HG02840 (cell line): ENCODE measurements at regions not wholly inside any gene's neighbourhood (a gene's known extent, or its start where the extent isn't known, plus 50 kb on each side); places are given as distances from the start of the nearest gene placed in this dataset.
"Not testable (repeated sequence)": the region's sequence is repeated elsewhere in the genome, so short reads cannot be mapped to it uniquely, and the experiment has no call there.

ENCODE experiments used
- ATAC-seq: cut with Tn5 transposase; IDR thresholded peaks from one replicate; pipeline ENCODE4 v1.9.1; 2021; ENCODE audit warnings: mild to moderate bottlenecking, moderate library complexity, moderate number of reproducible peaks; ENCODE audit not compliant: unreplicated experiment, low FRiP score

GRCh38 chr5:42235241-42235640 is 188.0 kb upstream of the GHR start:
- ATAC-seq = no peak

- ATAC-seq = no peak
Observed at GRCh38 chr5:42235837-42236236, 187.4 kb upstream of the GHR start.

- ATAC-seq = no peak
Observed at GRCh38 chr5:42241636-42242035, 181.6 kb upstream of the GHR start.

DNA sequence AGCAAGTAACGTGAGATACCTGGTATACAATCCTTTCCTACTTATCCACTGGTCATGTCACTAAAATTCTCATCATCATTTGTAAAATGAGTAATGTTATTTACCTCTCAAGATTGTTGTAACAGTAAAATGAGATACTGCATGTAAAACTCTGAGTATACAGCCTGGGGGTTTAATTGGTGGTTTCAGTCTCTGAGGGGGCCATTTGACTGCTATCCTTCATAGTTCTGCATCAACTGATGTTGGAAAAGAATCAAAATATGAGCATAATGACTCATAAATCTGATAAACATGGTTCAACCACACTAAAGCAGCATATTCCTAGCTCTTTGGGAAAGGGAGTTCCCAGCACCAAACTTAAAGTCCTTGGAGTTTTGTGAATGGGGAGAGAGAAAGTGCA is 181.0 kb upstream of the GHR start:
- no peak for ATAC-seq

DNA sequence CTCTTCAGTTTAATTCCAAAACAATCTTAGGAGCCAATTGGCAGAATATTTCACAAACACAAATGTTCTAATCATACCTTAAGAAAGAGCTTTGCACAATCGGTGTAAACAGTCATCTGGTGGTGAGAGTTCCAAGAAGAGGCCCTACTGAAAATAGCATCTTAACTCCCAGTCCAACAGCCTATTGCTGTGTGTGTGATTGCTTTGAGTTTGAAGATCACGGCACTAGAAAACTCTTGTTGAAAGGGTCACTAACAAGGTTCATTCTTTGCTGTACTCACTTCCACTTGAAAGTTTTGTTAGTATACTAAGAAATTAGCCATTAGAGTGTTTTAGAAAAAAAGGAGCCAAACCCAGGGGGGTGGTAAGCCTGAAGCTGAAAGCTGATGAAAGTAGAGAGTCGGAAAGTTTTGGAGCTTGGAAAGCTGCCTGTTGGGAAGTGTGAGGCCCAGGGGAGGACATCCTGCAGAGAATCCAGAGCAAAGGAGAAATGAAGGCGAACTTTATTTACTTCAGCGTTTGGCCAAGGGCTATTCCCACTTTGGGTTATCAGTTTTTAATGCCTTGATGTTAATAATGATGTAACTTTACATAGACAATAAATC is 180.3 kb upstream of the GHR start:
- ATAC-seq = no peak

DNA sequence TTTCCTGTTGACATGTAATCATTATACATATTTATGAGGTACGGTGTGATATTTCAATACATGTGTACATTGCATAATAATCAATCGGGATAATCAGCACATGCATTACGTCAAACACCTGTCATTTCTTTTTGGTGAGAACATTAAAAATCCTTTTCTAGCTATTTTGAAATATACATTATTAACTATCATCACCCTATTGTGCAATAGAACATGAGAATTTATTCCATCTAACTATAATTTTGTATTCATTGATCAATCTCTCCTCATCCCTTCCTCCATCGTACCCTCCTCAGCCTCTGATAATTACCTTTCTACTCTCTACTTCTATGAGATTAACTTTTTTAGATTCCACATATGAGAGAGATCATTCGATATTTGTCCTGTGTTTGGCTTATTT is 170.9 kb upstream of the GHR start:
- no peak for ATAC-seq

GRCh38 chr5:42259914-42260313 is 163.3 kb upstream of the GHR start:
- not testable (repeated sequence) for ATAC-seq

DNA sequence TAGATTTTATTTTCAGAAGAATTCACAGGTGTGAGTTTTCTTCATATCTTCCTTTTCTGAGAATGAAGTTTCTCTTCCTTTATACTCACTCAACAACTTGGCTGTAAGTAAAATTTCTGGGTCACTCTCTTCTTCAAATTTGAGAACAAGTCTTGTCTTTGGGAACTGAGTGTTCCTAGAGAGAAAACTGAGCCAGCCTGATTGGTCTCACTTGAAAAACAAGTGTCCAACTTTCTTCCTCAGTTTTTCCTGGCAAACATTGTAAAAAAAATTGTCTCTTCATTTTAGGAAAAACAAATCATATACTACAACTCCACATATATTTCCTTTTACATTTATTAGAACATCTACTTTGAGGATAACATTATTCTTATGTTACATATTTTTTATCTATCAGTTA is 156.1 kb upstream of the GHR start:
- no peak for ATAC-seq

DNA sequence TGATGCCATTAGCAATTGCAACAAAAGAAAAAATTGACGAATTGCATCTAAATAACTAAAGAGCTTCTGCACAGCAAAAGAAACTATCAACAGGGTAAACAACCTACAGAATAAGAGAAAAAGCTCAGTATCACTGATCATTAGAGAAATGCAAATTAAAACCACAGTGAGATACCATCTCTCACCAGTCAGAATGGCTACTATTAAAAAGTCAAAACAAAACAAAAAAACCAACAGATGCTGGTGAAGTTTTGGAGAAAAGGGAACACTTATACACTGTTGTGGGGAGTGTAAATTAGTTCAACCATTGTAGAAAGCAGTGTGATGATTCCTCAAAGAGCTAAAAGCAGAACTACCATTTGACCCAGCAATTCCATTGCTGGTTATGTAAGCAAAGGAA is 155.1 kb upstream of the GHR start:
- ATAC-seq = not testable (repeated sequence)

- no peak for ATAC-seq
Observed at GRCh38 chr5:42268630-42269029, 154.6 kb upstream of the GHR start.

DNA sequence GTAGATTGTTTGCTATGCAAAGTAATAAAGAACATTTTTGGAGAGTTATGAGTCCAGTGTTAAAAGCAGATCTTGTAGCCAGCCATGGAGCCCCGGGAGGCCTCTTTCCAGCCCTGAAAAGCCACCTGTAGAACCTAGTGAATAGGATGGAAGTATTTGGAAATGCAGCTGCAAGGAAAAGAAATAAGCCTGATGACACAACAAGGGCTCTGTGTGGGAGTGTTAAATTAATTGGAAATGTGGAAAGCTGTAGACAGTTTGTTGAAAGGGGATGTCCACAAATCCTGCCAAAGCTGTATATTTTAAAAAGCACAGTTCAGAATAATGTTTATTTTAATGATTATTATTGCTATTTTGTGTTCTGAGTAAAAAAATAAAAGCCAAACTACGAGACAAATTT is 152.5 kb upstream of the GHR start:
- no peak for ATAC-seq

- no peak for ATAC-seq
Observed at GRCh38 chr5:42274913-42275312, 148.3 kb upstream of the GHR start.

DNA sequence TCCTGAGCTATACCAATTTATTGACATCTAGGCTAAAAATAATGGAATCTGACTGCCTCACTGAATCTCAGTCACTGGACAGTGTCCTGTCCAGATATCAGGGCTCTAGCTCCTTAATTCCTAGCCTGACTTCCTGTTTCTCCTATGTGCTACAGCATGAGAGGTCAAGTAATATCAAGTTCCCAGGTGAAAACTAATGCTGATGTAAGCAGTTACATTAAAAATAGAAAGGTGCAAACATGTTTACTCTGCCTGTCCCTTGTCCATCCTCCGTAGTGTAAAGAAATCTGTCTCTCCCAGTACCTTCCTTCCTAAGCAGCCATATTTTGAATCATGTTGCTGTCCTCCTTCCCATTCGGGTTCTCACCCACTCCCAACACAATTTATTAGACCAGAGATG is 145.9 kb upstream of the GHR start:
- no peak for ATAC-seq

DNA sequence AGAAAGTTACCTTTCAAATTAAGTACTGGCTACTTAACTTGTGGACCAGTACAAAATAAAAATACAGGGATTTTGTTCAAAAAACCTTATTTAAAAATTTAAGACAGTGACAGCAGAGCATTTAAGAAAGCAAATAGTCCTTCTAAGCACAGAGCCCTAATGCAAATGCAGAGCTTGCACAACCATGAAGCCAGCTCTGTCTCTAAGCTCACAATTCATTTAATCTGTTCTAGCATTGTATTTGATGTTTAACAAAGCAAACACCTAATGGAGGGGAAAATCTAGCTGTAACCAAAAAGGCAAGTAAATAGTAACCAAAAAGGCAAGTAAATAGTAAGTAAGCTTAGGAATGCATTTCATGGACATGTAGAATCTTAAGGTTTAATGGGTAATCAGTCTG is 138.7 kb upstream of the GHR start:
- no peak for ATAC-seq

DNA sequence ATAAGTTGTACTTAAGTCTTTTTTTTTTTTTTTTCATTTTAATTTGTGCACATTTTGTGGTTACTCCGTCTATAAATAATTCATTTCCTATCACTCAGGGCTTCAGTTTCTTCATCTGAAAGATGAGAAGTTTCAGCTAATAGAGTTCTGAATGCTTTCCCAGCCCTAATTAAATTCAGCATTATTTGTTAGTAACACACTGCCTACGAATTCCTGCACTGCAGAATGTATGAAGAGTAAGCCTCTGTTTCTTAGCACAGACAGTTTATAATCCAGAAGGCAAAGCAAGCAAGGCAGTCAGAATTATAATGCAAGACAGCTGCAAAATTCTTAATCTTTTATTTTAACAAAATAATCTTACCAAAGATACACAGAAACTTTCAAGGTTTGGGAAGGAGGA is 138.0 kb upstream of the GHR start:
- ATAC-seq = no peak

GRCh38 chr5:42300496-42300895 is 122.7 kb upstream of the GHR start:
- ATAC-seq = no peak

- no peak for ATAC-seq
Observed at GRCh38 chr5:42301349-42301748, 121.9 kb upstream of the GHR start.

GRCh38 chr5:42302186-42302585 is 121.1 kb upstream of the GHR start:
- no peak for ATAC-seq

GRCh38 chr5:42306287-42306686 is 117.0 kb upstream of the GHR start:
- ATAC-seq = no peak

DNA sequence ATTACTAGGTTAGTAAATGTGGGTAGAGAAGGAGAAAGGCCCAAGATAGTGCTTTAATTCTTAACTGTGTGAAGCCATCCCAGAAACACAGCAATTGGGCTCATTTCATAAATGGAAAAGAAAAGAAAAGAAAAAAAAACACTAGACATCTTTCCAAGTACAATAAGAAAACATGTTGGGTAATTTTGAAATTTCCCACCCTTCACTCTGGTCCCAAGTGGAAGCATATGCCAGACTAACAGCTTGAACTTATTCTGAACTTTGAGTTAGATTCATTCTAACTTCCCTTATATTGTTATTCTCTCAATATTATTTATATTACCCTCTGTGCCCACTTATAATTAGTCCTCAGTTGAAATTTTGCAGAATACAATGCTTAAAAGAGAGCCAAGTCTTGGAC is 113.4 kb upstream of the GHR start:
- ATAC-seq = no peak

DNA sequence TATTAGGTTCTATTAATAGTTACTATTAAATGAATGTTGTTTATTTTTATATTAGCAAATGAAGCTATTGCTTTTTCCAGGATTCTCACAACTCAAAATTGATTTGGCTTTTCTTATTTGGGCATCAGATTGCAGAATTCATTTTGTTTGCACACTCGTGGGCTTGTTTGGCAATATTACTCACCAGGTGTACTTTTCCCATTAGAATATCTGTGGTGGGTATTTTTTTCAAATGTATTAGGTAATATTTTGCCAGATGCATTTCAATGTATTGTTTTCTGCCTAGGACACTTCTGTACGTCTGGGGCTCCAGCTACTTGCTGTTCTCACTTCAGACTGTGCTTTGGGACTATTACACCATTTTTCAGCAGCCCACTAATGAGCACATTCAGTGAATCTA is 108.0 kb upstream of the GHR start:
- no peak for ATAC-seq

GRCh38 chr5:42317575-42317974 is 105.7 kb upstream of the GHR start:
- ATAC-seq = no peak

GRCh38 chr5:42319546-42319945 is 103.7 kb upstream of the GHR start:
- not testable (repeated sequence) for ATAC-seq
